CD4-positive, alpha-beta T cell treated with Interleukin-4 for 1 hour (primary cell): ENCODE measurements at regions not wholly inside any gene's neighbourhood (a gene's known extent, or its start where the extent isn't known, plus 50 kb on each side); places are given as distances from the start of the nearest gene placed in this dataset.
"Not testable (repeated sequence)": the region's sequence is repeated elsewhere in the genome, so short reads cannot be mapped to it uniquely, and the experiment has no call there.

Experiments
- DNase-seq, 2 donors: peaks; one replicate each; pipeline ENCODE4 v3.0.0-alpha.2; 2020 to 2022

GRCh38 chr1:203926025-203926540, 64.7 kb downstream of the SNRPE start:
- no peak for DNase-seq

GRCh38 chr1:203929741-203930309, 68.4 kb downstream of the SNRPE start:
- no peak for DNase-seq

DNA sequence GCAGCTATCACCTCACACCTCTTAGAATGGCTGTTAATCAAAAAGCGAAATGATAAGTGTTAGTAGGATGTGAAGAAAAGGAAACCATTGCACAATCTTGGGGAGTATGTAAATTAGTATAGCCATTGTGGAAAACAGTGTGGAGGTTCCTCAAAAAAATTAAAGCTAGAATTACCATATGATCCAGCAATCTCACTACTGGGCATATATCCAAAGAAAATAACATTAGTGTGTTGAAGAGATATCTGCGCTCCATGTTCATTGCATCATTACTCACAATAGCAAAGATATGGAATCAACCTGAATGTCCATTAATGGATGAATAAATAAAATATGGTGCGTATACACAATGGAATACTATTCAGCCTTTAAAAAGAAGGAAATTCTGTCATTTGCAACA, 68.9 kb downstream of the SNRPE start:
- no peak for DNase-seq

- no peak for DNase-seq
Measured at GRCh38 chr1:203931953-203932352, 70.6 kb downstream of the SNRPE start.

DNA sequence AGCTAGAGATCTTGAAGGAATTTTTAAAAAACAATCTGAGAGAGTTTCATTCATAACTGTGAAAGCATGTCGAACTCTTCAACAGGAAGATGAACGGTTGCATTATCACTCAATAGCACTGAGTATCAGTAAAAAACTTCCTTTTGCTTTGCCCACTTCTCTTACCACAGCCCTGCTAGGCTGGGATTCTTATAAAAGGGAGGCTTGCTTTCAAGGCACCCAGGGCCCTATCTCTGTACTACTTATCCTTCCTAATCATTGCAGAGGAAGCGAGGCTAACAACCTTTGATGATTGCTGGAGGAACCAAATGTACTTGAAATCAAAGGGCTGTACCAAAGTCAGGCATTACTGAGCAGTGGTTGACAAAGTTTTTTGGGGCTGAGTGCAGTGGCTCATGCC, 71.2 kb downstream of the SNRPE start:
- no peak for DNase-seq

DNA sequence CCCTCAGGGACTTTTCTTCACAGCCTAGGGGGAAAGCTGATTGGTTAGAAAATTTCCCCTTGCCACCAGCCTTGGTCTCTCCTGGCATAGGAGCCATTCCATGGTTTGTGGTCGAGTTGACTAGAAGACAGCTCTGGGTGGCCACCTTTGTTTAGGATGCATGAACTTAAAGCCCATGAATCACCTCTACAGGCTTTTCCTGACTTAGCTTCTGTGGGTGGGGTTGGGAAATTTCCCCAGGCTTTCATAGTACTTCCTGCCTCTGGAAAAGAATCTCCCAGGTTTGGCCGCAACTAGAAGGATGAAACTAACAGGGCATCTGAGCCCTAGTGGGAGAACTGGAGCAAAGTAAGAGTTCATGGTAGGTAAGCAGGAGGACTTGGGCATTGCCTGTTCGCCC, 72.6 kb downstream of the SNRPE start:
- no peak for DNase-seq

GRCh38 chr1:203934651-203935050, 73.3 kb downstream of the SNRPE start:
- DNase-seq = no peak

GRCh38 chr1:203935321-203935720, 73.9 kb downstream of the SNRPE start:
- DNase-seq = no peak

DNA sequence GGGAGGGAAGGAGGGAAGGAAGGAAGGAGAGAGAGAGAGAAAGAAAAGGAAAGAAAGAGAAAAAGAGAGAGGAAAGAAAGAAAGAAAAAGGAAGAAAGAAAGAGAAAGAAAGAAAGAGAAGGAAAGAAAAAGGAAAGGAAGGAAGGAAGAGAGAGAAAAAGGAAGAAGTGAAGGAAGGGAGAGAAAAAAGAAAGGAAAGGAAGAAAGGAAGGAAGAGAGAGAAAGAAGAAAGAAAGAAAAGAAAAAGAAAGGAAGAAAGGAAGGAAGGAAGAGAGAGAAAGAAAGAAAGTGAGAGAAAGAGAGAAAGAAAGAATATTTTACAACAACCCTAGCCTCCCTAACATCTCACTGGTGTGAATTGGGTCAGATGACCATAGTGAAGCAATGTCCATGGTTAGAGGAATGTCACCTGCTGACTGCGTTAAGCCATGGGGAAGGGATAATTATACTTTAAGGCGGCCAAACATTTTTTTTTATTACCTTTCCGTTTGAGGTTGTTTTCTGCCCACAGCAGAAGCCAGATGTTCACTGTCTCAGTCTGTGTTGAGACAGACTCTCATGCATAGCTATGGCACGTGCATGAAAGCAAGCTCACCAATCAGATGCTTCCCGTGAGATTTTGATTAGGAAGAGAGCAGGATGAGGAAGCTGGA, 76.4 kb downstream of the SNRPE start:
- no peak for DNase-seq

- no peak for DNase-seq
Measured at GRCh38 chr1:203944651-203945404, 83.4 kb downstream of the SNRPE start.

DNA sequence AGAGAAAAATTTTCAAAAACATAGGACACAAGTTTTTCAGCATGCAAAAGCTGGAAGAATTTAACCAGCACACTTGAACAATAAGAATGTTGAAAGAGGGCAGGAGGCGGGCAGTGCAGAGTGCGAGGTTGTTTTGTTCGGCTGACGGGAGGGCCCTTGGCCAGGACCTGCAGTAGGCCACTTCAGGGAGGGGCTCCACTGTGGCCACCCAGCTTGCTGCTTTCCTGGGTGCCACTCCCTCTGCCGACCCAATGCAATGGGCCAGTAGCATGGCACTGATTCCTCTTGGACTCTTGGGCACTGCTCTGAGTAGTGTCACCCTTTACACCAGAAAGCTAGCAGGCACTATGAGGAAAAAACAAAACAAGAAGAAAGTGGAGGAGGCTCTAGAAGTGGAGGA, 92.9 kb downstream of the SNRPE start:
- DNase-seq = no peak

GRCh38 chr1:203954788-203955552, 93.6 kb downstream of the SNRPE start:
- DNase-seq = no peak

GRCh38 chr1:203968761-203969160, 104.2 kb upstream of the SOX13 start:
- DNase-seq = no peak

DNA sequence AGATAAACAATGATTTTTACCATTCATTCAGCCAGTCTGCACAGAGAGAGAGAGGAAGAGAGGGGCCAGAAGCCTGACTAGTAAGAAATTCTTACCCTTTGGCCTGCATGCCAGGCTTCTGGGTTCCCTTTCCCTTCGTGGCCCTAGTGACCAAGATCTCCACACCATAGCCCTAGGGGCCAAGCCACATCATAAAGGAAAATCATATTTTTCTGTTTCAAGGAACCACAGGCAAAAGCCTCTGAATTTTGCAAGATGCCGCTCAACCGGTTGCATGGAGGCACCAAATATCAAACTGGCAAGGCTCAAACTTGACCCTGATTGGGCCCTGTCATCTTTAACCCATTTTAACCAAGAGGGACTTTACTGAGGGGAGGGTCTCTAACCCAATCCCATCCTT, 103.1 kb upstream of the SOX13 start:
- no peak for DNase-seq

GRCh38 chr1:203985044-203985443, 87.9 kb upstream of the SOX13 start:
- no peak for DNase-seq

GRCh38 chr1:203985676-203986075, 87.2 kb upstream of the SOX13 start:
- no peak for DNase-seq

- DNase-seq = no peak
Measured at GRCh38 chr1:203986887-203987461, 85.9 kb upstream of the SOX13 start.

DNA sequence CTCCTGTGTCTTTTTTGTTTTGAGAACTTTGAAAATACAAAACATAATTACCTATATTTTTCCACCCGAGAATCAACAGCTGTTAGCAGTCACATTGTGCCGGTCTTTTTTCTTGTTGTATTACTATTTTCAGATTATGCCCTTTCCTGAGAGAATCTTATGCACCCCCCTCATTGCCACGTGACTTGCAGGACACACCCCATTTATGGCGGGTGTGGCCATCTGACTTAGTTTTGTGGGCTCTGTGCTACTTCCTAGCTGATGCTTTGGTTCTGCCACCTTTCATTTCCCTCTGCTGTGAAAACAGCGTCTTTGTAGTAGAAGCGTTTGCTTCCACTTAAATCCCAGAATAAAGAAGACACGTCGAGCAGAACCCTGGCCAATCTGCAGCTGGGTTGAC, 82.8 kb upstream of the SOX13 start:
- peak in 1 of 2 donors; percentile 1 for DNase-seq

GRCh38 chr1:203992440-203992839, 80.5 kb upstream of the SOX13 start:
- no peak for DNase-seq

DNA sequence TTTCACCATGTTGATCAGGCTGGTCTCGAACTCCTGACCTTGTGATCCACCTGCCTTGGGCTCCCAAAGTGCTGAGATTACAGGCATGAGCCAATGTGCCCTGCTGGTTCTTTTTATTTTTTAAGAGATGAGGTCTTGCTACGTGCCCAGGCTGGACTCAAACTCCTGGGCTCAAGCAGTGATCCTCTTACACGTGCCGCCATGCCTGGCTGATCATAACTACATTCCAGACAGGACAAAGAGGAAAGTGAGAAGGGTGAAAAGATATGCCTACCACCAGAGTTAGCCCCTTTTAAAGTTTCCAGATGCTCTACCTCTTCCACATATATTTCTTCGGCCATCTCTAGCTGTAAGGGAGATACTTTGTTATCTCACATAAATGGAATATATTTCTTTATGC, 79.7 kb upstream of the SOX13 start:
- DNase-seq = no peak

GRCh38 chr1:203995228-203995627, 77.7 kb upstream of the SOX13 start:
- DNase-seq = no peak

GRCh38 chr1:203996126-203996525, 76.8 kb upstream of the SOX13 start:
- no peak for DNase-seq

GRCh38 chr1:203998571-203998970, 74.3 kb upstream of the SOX13 start:
- DNase-seq = not testable (repeated sequence)
